Testis (tissue), 2 donors: ENCODE measurements at regions not wholly inside any gene's neighbourhood (a gene's known extent, or its start where the extent isn't known, plus 50 kb on each side); places are given as distances from the start of the nearest gene placed in this dataset.

Experiments used
- DNase-seq: peaks from one replicate; pipeline ENCODE4 v3.0.0-alpha.2; 2019
- H3K27ac ChIP-seq, 2 donors: fragments of 200-600 bp; sonication (generic); one replicate each; pipeline ENCODE4 v1.5.1; 2019
- H3K27me3 ChIP-seq: fragments of 200-600 bp; sonication (generic); one replicate; pipeline ENCODE4 v1.5.1; 2019
- H3K36me3 ChIP-seq: fragments of 200-600 bp; sonication (generic); one replicate; pipeline ENCODE4 v1.5.1; 2017; ENCODE audit warnings: low read depth; ENCODE audit errors: missing control alignments
- H3K4me1 ChIP-seq: fragments of 200-600 bp; sonication (generic); one replicate; pipeline ENCODE4 v1.5.1; 2019
- H3K4me3 ChIP-seq, 2 donors: fragments of 200-600 bp; sonication (generic); one replicate each; pipeline ENCODE4 v1.5.1; 2017 to 2019
- H3K9me3 ChIP-seq: fragments of 200-600 bp; sonication (generic); one replicate; pipeline ENCODE4 v1.5.1; 2017
- POLR2A ChIP-seq: fragments of 450-650 bp; IDR thresholded peaks from one replicate; pipeline ENCODE4 v1.6.1; 2017; ENCODE audit warnings: antibody characterized with exemption, mild to moderate bottlenecking, moderate library complexity
- WGBS, 2 donors: methylation state at CpG; one replicate each; pipeline ENCODE4 v1.1.5; 2018; 5-methylcytosine and 5-hydroxymethylcytosine counted together
- intact Hi-C: fragments of 100-400 bp; cut with DNase I; formaldehyde crosslinking; loops from one replicate; pipeline ENCODE4 v1.15.1; 2023; ENCODE audit warnings: low total_unique reads
- TF ChIP-seq, protein P1 (sequence below), 3 experiments: fragments of 450-650 bp in 2 of 3; fragments of 200-600 bp in 1 of 3; sonication (generic) in 1 of 3; IDR thresholded peaks; one replicate each; pipeline ENCODE4 v1.5.1; 2016 to 2019; ENCODE audit warnings: antibody characterized with exemption in 3 of 3, mild to moderate bottlenecking in 2 of 3, moderate library complexity in 1 of 3

DNA sequence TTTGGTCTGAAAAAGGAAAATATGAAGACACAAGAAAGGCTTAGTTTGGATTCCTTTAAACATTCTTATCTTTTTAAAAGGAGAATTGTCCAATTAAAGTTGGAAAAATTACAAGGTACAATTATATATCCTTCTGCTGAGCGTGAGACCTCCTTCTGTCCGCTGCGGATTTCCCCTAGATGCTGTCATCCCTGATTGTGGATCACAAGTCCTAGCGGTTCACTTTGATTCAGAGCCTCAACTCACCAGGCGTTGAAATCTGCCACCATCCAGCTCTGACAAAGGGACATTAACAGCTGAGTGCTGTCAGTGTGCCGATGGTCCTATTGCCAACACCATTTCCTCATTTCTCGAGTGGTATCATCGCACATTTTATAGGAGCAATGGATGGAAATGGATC lies 73.1 kb upstream of the PTER start:
- H3K36me3 ChIP-seq, result no peaks in the 10 kb centered on the region
- H3K9me3 ChIP-seq, result no peaks in the 10 kb centered on the region
- no peaks in the 10 kb centered on the region for H3K4me1 ChIP-seq
- WGBS, 2 donors, result 90% methylated on average over 8 of the region's 8 CpGs
- H3K27ac ChIP-seq, result no peak overlapping the region
- no peak overlapping the region for H3K4me3 ChIP-seq
- no peak for TF ChIP-seq POLR2A
- TF ChIP-seq, protein P1, sequence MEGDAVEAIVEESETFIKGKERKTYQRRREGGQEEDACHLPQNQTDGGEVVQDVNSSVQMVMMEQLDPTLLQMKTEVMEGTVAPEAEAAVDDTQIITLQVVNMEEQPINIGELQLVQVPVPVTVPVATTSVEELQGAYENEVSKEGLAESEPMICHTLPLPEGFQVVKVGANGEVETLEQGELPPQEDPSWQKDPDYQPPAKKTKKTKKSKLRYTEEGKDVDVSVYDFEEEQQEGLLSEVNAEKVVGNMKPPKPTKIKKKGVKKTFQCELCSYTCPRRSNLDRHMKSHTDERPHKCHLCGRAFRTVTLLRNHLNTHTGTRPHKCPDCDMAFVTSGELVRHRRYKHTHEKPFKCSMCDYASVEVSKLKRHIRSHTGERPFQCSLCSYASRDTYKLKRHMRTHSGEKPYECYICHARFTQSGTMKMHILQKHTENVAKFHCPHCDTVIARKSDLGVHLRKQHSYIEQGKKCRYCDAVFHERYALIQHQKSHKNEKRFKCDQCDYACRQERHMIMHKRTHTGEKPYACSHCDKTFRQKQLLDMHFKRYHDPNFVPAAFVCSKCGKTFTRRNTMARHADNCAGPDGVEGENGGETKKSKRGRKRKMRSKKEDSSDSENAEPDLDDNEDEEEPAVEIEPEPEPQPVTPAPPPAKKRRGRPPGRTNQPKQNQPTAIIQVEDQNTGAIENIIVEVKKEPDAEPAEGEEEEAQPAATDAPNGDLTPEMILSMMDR (IDR thresholded peaks at IDR 0.05), result no peak
- intact Hi-C loops, result no loop called here
- no peak for DNase-seq
- H3K27me3 ChIP-seq, result no peaks in the 10 kb centered on the region

DNA sequence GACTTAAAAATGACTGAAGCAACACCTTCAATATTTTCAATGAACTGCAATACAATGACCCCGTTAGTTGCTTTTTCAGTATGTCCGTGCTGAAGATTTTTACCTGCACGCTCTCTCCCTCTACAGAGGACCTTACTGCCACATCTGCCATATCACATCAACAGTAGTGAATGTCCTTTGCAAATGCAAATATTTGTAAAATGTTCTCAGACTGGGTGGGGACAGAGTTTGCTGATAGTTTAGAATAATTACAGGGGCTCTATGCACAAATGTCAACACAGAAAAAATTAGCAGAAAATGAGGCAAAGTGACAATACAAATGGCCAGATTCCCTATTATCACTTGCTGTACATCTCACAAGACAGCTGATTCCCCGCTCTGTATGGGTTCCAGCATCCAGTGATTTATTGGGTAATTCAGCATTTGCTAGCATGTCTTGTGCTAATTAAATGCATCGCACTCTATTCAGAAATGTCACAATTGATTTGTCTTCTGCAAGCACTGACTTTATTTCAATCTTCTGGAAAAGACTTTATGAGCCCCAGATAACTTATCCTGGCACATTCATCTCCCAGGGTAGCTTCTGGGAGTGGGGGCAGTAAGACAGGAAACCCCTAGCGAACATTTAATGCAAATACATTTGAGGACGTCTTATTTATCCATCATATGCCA lies 69.1 kb upstream of the PTER start:
- no peak for DNase-seq
- H3K4me1 ChIP-seq, result no peaks in the 10 kb centered on the region

DNA sequence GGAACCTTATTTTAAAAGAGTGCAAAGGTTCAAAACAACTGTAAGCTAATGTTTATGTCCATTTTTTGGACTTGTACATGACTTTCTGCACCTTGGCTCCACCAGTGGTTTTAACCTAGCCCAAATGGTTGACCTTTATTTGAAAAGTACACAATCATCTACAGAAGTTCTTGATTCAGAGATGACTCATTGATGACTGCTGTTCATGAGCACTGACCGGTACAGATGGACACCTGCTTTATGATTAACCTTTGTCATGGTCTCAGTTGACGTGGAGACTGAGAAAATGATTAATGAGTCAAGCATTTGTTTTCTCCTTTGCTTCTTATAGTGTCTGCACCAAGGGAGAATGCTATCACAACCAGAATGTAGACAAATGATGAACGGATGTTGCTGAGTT lies 55.7 kb upstream of the PTER start:
- intact Hi-C loops, result no loop called here
- no peak overlapping the region for H3K27ac ChIP-seq

More for the DNA sequence above, 69.1 kb upstream of the PTER start:
- no peak overlapping the region for H3K27ac ChIP-seq
- 68 to 74% methylated on average over 7 of the region's 7 CpGs for WGBS, 2 donors
- H3K27me3 ChIP-seq, result no peaks in the 10 kb centered on the region
- H3K4me3 ChIP-seq, result no peak overlapping the region
- no peaks in the 10 kb centered on the region for H3K9me3 ChIP-seq
- intact Hi-C loops, result no loop called here
- H3K36me3 ChIP-seq, result no peaks in the 10 kb centered on the region
- TF ChIP-seq POLR2A, result no peak
- TF ChIP-seq, protein P1 (IDR thresholded peaks at IDR 0.05), result no peak

DNA sequence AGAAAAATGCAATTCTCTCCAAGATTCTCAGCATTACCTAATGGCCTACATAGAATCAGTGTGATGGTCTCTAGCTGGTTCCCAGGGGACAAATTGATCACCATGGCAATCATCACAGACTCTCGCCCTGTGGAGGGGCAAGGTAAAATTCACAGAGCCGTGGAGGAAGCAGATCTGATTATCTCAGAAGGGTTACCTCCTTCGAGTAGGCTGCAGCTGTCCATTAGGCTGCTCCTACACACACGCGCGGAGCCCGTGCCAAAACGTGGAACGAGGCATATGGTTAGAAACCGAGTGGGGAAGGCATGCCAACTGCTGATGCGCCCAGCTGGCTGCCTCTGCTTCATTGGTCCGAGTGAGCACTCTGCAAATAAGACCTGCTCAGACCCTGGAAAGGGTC lies 52.8 kb upstream of the PTER start:
- no peak for DNase-seq
- no peak for TF ChIP-seq POLR2A
- TF ChIP-seq, protein P1 (IDR thresholded peaks at IDR 0.05), result no peak
- no peaks in the 10 kb centered on the region for H3K36me3 ChIP-seq
- H3K4me1 ChIP-seq, result no peaks in the 10 kb centered on the region
- H3K27ac ChIP-seq, result no peak overlapping the region
- no peaks in the 10 kb centered on the region for H3K9me3 ChIP-seq
- intact Hi-C loops, result no loop called here
- WGBS, 2 donors, result 58 to 63% methylated on average over 12 of the region's 12 CpGs
- H3K27me3 ChIP-seq, result no peaks in the 10 kb centered on the region
- H3K4me3 ChIP-seq, result no peak overlapping the region

More for the DNA sequence above, 55.7 kb upstream of the PTER start:
- no peaks in the 10 kb centered on the region for H3K27me3 ChIP-seq
- H3K36me3 ChIP-seq, result no peaks in the 10 kb centered on the region
- TF ChIP-seq, protein P1 (IDR thresholded peaks at IDR 0.05), result no peak
- no peak for TF ChIP-seq POLR2A
- no peak overlapping the region for H3K4me3 ChIP-seq
- H3K9me3 ChIP-seq, result no peaks in the 10 kb centered on the region
- DNase-seq, result no peak
- no peaks in the 10 kb centered on the region for H3K4me1 ChIP-seq
- WGBS, 2 donors, result 74 to 86% methylated on average over 3 of the region's 3 CpGs

DNA sequence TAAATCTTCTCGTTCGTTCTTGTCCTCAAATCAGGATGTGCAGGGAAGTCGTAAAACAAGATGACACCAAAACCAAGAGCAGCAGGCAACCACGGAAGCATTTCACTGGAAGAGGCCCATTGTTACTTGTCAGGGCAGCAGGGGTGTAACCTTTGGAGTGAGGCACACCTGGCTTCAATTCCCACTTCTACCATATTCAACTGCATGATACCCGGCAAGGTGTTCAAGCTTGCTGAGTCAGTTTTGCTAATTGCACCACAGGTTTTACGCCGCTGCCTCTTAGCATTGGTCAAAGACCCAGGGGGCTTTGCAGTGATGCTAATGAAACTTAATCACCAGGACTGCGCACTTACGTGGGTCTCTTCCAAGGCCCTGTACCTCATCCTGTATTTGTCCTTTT lies 50.0 kb upstream of the PTER start:
- no peaks in the 10 kb centered on the region for H3K36me3 ChIP-seq
- no peaks in the 10 kb centered on the region for H3K9me3 ChIP-seq
- intact Hi-C loops, result no loop called here
- TF ChIP-seq, protein P1 (IDR thresholded peaks at IDR 0.05), result no peak
- TF ChIP-seq POLR2A, result no peak
- no peak overlapping the region for H3K27ac ChIP-seq
- H3K27me3 ChIP-seq, result no peaks in the 10 kb centered on the region
- no peaks in the 10 kb centered on the region for H3K4me1 ChIP-seq
- 56 to 63% methylated on average over 9 of the region's 9 CpGs for WGBS, 2 donors
- no peak for DNase-seq
- no peak overlapping the region for H3K4me3 ChIP-seq
